Skeletal muscle cell (primary cell): ENCODE measurements at regions not wholly inside any gene's neighbourhood (a gene's known extent, or its start where the extent isn't known, plus 50 kb on each side); places are given as distances from the start of the nearest gene placed in this dataset.
"Not testable (repeated sequence)": the region's sequence is repeated elsewhere in the genome, so short reads cannot be mapped to it uniquely, and the experiment has no call there.

Source experiments
- DNase-seq: peaks from one replicate; pipeline ENCODE4 v3.0.0-alpha.2; 2010; ENCODE audit warnings: low read depth
- H3K4me3 ChIP-seq: 2 replicates; pipeline ENCODE4 v1.5.1; 2011; ENCODE audit warnings: low read depth, mild to moderate bottlenecking, control low read depth, low read length, moderate library complexity

DNA sequence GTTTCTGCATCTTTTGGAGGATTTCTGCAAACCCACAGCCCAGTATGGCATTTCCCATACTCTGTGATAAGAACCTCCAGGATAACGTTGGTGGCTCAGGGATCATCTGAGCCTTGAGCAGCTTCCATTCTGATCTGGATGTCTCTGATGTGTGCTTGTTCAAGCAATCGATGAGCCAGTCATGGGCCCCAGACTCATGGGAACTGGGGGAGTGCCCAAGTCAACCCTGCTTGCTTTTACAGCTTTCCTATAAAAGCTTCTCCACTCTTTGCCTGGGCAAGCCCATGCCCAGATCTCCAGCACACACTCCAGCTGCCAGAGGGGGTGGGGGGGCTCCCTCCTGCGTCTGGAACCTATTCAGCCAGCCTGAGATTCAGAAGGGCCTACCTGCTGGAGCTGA, 207.6 kb upstream of the PLGLB2 start:
- not testable (repeated sequence) for DNase-seq

DNA sequence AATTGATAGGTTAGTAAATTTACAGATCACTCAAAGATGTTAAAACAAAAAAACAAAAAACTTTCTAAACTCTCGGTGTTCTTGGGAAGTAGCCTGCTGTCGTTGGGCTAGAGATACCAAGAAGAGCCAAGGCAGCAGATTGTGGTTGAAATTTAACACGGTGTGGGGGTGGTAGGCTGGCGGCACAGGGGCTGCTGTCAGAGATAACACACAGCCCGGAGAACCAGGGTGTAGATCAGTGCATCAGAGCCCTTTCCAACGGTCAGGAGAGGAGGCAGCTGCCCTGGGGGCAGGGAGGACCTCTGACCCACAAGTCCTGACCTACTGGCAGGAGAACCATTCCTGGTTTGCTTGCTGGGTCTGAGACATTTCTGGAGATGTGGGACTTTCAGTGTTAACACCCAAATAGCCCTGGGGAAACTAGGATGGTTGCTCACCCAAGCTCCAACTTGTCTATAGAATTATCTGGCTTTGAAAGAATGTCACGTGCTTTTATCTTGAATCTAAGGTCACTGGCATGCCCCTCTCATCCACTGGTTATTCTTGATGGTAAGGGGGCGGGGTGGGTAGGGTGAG, 205.2 kb upstream of the PLGLB2 start:
- H3K4me3 ChIP-seq, DNase-seq: not testable (repeated sequence)

More for the DNA sequence above, 207.6 kb upstream of the PLGLB2 start:
- not testable (repeated sequence) for H3K4me3 ChIP-seq

DNA sequence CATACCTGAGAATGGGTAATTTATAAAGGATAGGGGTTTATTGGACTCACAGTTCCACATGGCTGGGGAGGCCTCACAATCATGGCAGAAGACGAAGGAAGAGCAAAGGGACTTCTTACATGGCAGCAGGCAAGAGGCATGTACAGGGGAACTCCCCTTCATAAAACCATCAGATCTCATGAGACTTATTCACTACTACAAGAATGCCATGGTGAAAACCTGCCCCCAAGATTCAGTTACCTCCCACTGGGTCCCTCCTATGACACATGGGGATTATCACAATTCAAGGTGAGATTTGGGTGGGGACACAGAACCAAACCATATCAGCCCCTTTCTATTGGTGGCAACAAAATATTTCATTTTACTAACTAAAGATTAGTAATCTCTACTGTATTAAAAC, 204.1 kb upstream of the PLGLB2 start:
- not testable (repeated sequence) for DNase-seq, H3K4me3 ChIP-seq

DNA sequence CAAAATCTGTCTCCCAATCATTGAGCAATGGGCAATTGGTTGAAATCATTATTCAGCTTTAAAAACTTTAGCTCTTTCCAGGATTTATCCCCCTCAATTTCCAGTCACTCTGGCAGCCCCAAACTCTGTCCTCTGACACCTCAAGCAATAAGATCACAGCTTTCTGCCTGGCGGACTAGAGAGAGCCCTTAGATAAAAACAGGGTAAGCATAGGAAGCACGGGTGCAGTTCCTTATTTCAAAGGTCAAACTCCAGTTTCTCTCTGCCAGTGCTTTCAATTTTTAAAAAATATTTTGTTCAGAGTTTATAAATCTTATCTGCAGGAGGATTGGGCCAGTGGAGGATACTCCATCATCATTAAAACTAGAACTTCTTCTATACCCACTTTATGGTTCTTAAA, 200.8 kb upstream of the PLGLB2 start:
- H3K4me3 ChIP-seq, DNase-seq: not testable (repeated sequence)

DNA sequence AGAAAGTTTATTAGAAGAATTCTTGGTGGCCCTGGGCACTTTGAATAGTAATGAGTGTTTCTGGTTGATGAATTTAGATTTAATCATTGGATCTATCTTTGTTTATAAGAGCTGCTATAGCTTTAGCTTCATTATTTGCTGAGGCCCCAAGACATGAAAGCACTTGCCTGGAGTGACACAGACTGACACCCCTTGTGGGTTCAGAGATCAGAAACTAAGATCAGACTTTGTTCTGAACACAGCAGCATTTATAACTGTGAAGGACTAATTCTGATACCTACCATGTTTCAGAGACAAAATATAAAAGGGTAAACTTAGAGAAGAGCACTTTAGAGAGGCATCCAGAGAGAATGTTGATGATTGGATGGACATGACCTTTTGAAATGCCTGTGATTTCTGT, 199.9 kb upstream of the PLGLB2 start:
- H3K4me3 ChIP-seq, DNase-seq: not testable (repeated sequence)

DNA sequence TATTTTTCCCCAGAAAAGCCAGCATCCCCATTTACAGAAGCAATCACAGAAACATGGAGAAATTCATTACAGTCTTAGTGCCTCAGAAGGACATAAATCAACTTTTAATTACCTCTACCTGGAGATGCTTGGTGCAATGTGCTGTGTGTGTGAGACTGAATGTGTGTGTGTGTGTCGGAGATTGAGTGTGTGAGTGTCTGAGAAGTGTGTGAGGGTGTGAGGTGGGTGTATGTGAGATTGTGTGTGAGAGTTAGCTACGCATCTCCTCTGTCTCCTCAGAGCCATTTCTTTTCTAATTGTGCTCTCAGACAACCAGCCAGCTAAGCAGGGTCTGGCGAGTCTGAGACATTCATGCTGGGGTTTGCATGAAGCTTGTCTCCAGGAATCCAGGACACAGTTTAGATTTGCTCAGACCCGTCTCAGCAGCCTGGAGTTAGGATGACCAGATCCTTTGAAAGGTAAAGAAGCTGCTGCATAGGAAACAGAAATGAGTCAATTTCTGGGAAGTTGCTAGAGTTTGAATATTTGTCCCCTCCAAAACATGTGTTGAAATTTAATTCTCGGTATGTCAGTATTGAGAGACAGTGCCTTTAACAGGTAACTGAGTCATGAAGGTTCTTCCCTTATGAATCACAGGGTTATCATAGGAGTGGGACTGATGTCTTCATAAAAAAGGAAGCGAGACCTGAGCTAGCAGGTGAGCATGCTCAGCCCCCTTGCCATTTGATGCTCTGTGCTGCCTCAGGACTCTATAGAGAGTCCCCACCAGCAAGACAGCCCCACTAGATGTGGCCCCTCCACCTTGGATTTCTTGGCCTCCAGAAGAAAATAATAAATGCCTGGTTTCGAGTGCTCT, 199.0 kb upstream of the PLGLB2 start:
- H3K4me3 ChIP-seq, DNase-seq: not testable (repeated sequence)

DNA sequence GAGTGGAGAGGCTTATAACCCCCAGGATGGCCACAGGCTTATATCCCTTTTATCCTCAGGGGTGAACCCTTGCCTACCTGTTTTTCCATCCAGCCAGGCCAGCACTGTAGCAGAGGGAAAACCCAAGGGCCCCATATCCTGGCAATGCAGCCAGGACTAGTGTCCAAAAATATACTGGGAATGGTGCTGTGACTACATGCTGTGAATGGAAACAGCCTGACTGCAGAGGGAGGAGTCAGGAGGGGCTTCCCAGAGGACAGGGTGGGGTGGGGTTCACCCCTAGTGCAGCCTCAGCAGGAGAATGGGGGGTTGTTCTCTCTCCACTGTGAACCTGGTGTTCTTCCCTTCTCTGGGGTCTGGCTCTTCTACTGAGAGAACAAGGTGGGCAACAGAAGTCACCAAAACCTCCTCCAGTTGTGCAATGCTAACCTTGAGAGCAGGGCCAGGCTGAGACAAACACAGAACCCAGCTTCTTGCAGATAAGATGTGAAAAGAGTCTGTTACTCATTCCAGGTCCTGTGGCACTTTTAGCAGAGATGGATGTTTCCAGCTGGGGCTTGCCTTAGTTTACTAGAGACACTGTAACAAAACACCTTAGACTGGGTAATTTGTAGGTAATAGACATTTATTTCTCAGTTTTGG, 198.2 kb upstream of the PLGLB2 start:
- not testable (repeated sequence) for H3K4me3 ChIP-seq, DNase-seq

DNA sequence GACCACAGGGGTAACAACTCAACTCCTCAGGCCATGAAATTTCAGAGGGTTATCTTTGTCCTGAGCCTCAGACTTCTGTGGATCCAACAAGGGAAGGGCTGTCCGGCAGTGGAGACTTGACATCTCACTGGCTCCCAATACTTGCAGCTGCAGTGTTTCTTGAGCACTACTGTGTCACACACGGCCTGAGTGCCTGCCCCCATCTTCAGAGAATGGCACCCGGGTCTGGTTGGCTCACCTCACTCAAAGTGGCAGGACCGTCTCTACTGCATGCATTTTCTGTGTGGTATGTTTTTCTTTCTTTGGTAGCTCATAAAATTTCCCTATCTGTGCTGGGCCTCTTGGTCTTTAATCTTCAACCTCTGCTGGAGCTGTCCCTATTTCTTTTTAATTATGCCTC, 193.2 kb upstream of the PLGLB2 start:
- H3K4me3 ChIP-seq, DNase-seq: not testable (repeated sequence)

DNA sequence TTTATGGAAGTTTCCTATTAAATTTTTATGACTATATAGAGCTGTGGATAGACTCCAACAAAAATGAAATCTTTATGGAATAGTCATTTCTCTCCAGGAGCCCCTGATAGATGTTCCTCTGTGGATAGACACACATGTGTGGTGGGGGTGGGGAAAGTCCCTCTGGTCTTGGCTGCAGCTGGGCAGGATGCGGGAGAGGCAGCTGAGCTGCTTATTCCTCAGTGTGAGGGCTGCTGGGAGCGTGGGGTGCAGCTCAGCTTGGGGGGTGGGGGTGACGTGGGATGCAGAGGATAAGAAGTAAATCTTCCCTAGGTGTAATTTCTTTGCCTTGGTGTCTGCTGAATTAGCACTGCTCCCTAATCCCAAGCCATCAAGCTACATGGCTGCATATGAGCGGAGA, 192.8 kb upstream of the PLGLB2 start:
- DNase-seq: peak; percentile 42
- H3K4me3 ChIP-seq: not testable (repeated sequence)

DNA sequence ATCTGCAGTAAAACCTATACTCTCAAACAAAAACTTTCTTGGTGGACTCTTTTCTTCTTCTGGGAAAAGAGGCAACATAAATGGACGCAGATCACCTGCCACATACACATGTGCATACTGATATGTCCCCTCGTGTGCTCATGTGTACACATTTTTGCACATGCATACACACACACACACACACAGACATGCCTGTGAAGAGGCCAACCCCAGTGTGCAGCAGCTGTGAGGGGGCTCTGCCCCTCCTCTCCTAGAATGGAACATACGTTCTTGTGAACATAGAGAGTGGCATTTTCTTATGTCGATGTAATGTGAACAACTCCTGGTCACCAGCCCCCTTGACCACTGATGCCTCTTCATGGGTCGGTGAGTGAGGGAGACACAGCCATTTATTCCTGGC, 188.9 kb upstream of the PLGLB2 start:
- not testable (repeated sequence) for DNase-seq, H3K4me3 ChIP-seq

DNA sequence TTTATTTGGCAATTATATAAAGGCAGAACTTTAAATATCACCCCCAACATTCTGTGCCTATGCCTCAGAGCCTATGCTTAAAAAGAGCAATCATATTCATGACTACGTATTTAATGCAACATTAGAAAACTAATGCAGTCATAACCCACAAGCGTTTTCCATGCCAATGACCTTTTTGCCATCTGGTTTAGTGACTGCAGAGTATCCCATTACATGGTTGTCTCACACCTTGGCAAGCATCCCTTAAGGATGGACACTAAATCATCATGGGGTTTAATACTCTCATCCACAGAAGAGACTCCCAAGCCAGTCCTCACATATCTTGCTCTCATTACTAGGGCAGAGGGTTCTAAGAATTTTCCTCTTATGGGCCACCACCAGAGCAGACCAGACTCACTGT, 188.2 kb upstream of the PLGLB2 start:
- not testable (repeated sequence) for DNase-seq, H3K4me3 ChIP-seq

DNA sequence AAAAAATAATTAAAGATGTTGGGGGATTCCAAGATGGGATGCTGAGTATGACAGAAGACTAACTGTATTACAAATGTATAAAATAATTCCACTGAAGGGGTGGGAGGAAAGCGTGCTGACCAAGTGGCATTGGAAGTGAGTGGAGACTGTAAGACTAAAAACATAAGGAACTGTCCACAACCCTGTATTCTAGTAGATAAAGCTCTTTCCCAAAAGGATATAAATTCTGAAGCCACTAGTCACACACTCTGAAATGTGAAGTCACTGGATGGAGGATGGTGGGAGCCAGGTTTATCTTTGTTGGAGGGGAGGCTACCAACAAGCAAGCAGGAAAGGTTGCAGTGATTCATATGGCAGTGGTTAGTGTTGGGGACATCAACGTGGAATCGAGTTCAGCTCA, 182.8 kb upstream of the PLGLB2 start:
- not testable (repeated sequence) for H3K4me3 ChIP-seq, DNase-seq

DNA sequence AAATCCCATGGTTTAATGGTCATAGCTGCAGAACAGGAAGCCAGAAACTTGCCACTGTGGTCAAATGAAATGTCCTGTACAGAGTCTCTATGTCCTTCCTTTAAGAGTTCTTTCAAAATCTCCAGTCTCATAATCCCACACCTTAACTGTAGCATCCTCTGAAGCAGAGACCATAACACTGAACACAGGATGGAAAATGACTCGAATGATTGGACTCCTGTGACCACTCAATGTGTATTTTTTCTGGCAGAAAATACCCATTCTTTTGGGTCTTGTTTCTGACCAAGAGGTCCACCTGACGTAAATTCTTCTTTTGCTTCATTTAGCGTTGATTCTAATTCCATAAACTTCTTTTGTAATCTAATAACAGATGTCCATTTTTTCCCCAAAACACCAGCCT, 181.4 kb upstream of the PLGLB2 start:
- not testable (repeated sequence) for DNase-seq, H3K4me3 ChIP-seq

DNA sequence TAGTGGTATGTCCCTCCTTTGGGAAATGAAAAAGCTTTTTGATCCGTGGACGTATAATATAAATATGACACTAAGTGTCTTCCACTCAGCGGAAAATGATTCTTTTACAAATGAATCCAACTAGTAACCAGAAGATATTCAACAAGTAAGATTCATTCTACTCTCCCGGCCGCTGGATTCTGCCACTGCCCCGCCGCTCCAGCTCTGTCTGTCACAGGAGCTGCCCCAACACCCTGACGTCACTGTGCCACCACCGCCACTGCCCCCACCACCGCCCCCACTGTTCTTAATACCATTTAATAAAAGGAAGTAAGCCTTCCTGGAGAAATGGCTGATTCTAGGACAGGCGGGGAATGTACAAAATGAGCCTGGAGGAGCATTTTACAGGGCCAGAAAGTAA, 180.8 kb upstream of the PLGLB2 start:
- not testable (repeated sequence) for DNase-seq, H3K4me3 ChIP-seq

DNA sequence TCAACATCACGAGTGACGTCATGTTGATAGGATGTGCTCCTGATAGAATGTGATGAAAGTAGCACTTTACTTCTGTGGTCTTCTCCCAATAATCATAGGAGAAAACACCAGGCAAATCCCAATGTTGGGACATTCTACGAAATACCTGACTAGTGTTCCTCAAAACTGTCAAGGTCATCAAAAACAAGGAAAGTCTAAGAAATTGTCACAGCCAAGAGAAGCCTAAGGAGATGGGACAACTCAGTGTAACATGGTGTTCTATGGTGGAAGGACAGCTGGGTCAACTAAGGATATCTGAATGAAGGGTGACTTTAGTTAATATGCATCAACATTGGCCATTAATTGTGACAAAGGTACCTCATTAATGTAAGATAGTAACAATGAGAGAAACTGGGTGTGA, 180.0 kb upstream of the PLGLB2 start:
- H3K4me3 ChIP-seq, DNase-seq: not testable (repeated sequence)

DNA sequence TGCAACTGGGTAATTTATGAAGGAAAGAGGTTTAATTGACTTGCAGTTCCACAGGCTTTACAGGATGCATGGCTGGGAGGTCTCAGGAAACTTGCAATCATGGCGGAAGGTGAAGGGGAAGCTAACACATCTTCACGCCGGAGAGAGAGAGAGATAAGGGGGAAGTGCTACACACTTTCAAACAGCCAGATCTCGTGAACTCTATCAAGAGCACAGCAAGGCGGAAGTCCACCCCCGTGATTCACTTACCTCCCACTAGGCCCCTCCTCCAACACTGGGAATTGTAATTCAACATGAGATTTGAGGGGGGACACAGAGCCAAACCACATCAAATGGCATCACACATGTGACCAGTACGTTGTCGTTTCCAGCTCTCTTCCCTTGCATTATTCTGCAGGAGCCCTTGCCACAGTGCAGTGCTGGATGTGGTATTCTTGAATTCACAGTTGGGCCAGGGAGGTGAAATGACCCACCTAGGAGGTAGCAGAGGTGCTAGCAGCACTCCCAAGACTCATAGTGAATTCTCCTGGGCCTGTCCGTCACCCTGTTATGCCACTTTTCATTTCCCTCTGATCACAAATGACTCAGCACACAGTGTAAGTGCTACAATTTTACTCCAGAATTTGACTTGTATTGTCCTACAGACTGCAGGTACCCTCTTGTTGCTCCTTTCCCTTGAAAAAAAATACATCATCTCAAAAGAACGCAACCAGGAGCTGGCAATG, 179.2 kb upstream of the PLGLB2 start:
- not testable (repeated sequence) for H3K4me3 ChIP-seq, DNase-seq

DNA sequence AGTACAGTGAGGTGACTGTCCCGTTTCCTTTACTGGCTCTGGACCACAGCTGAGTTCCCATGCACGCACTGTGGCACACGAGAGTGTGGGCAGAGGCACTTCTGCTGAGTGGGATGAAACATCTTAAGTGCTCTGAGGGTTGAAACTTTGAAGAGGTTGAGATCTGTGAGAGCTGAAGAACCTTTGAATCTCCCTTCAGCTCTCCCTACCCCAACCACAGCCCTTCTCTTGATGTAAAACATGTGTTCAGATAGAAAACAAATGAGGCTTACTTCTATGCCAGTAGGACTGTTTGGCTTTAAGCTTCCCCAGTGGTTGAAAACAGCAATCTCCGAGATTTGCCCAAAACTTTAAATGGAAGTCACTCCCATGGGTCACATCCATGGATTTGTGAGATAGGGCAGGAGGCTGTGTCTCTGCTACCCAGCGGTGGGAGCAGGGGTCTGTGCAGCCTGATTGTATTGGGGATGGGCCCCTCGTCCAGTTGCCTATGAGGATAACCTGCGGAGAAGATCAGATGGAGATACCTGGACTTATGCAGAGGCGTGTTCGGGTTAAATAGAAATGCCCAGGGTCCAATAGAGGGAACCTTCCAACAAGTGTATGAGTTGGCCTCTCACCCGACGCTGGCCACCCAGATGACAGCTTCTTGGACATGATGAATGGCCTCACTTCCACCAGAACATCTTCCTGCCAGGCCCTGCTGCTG, 178.0 kb upstream of the PLGLB2 start:
- not testable (repeated sequence) for DNase-seq, H3K4me3 ChIP-seq

DNA sequence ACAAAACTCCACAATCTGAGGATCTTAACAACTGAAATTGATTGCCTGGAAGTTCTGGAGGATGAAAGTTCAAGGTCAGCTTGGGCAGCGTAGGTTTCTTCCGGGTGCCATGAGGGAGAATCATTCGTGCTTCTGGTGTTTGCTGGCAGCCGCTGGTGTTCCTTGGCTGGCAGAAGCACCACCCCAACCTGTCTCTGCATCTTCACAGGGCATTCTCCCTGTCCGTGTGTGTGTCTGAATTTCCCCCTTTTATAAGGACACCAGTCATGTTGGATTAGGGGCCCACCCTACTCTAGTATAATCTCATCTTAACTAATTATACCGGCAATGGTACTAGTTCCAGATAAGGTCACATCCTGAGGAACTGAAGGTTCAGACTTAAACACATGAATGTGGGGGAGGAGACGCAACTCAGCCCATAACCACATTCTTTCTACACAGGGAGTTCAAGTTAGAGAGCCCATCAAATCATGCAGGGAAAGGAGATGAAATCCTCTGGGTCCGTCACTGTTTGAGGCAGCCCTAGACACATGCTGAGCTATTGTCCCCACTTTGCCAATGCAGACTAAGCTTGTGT, 175.9 kb upstream of the PLGLB2 start:
- not testable (repeated sequence) for H3K4me3 ChIP-seq, DNase-seq

DNA sequence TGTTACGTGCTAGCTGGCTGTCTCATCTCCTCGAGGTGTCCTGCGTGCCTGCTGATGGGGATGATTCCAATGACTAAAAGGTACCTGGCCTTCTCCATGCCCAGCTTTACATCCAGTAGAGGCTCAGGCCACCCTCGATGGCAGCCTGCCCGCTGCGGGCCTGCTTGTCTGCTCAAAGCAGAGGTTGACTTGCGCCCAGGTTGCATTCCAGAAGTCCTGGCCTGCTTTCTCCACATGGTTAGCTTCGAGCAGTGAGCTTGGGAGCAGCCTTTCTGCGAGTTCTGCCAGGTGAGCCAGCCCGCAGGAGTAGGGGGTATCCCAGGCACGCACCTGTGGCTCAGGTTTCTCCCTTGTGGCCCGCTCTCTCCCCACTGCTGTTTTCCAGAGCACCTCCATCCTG, 175.0 kb upstream of the PLGLB2 start:
- not testable (repeated sequence) for H3K4me3 ChIP-seq, DNase-seq
